ENCODE measurements at regions not wholly inside any gene's neighbourhood (a gene's known extent, or its start where the extent isn't known, plus 50 kb on each side); places are given as distances from the start of the nearest gene placed in this dataset.
A peak's percentile ranks its signal among the peaks of the same experiment; 100 is the strongest.

DNA sequence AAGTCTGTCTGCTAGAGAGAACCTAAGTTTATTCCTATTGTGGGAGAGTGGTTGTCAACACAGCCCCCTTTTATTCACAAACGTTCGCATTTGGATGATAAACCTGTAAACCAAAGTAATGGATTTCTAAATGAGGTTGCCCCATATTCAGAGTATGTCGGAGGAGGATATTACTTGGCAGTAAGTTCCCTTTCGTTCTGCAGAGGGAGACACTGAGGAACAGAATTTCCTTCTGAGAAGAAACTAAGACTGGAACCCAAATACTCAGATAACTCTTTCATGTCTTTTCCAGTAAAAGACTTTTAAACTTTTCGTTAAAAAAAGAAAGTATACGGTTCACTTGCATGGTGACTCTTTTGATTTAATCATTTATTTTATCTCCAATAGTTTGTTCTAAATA, 754.6 kb upstream of the MMS22L start:
- H3K27me3 Mint-ChIP-seq (ENCODE audit: insufficient read depth): peaks cover 4% of the 10 kb centered on the region
- H3K4me3 ChIP-seq (ENCODE audit: low read length): no peak overlapping the region
- DNase-seq: no peak
- H3K27me3 ChIP-seq (ENCODE audit: control insufficient read depth, insufficient read depth, low read length, poor library complexity, severe bottlenecking): no peaks in the 10 kb centered on the region
- no peaks in the 10 kb centered on the region for H3K9me3 Mint-ChIP-seq
- H3K36me3 ChIP-seq (ENCODE audit: control insufficient read depth, insufficient read depth, low read length): no peaks in the 10 kb centered on the region
- H3K9ac ChIP-seq (ENCODE audit: extremely low read depth, low read length, poor library complexity, severe bottlenecking): no peak overlapping the region
- WGBS, 2 experiments (ENCODE audit: insufficient coverage in 1 of 2, insufficient read length in 1 of 2): 75 to 94% methylated on average over 4 to 6 of the region's 6 CpGs
- no peak overlapping the region for H3K4me3 Mint-ChIP-seq
- no peaks in the 10 kb centered on the region for H3K9me3 ChIP-seq (ENCODE audit: control insufficient read depth, low read length)
- TF ChIP-seq, protein P1, sequence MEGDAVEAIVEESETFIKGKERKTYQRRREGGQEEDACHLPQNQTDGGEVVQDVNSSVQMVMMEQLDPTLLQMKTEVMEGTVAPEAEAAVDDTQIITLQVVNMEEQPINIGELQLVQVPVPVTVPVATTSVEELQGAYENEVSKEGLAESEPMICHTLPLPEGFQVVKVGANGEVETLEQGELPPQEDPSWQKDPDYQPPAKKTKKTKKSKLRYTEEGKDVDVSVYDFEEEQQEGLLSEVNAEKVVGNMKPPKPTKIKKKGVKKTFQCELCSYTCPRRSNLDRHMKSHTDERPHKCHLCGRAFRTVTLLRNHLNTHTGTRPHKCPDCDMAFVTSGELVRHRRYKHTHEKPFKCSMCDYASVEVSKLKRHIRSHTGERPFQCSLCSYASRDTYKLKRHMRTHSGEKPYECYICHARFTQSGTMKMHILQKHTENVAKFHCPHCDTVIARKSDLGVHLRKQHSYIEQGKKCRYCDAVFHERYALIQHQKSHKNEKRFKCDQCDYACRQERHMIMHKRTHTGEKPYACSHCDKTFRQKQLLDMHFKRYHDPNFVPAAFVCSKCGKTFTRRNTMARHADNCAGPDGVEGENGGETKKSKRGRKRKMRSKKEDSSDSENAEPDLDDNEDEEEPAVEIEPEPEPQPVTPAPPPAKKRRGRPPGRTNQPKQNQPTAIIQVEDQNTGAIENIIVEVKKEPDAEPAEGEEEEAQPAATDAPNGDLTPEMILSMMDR (conservative IDR thresholded peaks at IDR 0.05): peak; percentile 72
- H3K4me1 Mint-ChIP-seq: peaks cover 24% of the 10 kb centered on the region
- peaks cover 3% of the 10 kb centered on the region for H3K4me1 ChIP-seq (ENCODE audit: control insufficient read depth, insufficient read depth, low read length)
- no peak overlapping the region for H3K27ac Mint-ChIP-seq
- H3K27ac ChIP-seq (ENCODE audit: low read depth, low read length): no peak overlapping the region
- no peaks in the 10 kb centered on the region for H3K36me3 Mint-ChIP-seq (ENCODE audit: low read depth)

DNA sequence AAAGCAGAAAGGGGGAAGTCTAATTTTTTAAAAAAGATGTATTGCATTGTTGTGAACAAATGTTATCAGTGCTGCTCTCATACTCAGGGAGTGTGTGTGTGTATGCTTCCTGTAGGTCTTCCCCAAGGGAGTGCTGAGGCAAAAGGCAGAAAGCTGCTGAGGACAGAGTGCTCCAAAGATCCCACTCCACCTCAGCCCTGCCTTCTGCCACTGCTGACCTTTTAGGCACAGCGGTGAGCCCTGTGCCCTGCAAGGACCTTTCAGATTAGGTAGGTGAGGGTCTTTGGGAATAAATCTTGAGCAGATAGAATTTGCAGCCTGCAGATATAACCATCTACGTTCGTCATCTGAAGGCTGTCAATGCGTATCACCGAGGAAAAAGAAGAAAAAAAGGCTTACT, 756.4 kb upstream of the MMS22L start:
- H3K27me3 ChIP-seq (ENCODE audit: control insufficient read depth, insufficient read depth, low read length, poor library complexity, severe bottlenecking): no peaks in the 10 kb centered on the region
- no peaks in the 10 kb centered on the region for H3K36me3 ChIP-seq (ENCODE audit: control insufficient read depth, insufficient read depth, low read length)
- TF ChIP-seq, protein P1 (conservative IDR thresholded peaks at IDR 0.05): no peak
- peaks cover 3% of the 10 kb centered on the region for H3K4me1 ChIP-seq (ENCODE audit: control insufficient read depth, insufficient read depth, low read length)
- 51 to 63% methylated on average over 4 to 5 of the region's 5 CpGs for WGBS, 2 experiments (ENCODE audit: insufficient coverage in 1 of 2, insufficient read length in 1 of 2)
- H3K9me3 Mint-ChIP-seq: no peaks in the 10 kb centered on the region
- peaks cover 24% of the 10 kb centered on the region for H3K4me1 Mint-ChIP-seq
- no peaks in the 10 kb centered on the region for H3K36me3 Mint-ChIP-seq (ENCODE audit: low read depth)
- DNase-seq: peak; percentile 65
- H3K27me3 Mint-ChIP-seq (ENCODE audit: insufficient read depth): peaks cover 4% of the 10 kb centered on the region
- H3K4me3 Mint-ChIP-seq: no peak overlapping the region
- no peak overlapping the region for H3K4me3 ChIP-seq (ENCODE audit: low read length)
- H3K9me3 ChIP-seq (ENCODE audit: control insufficient read depth, low read length): no peaks in the 10 kb centered on the region
- peak overlapping the region; percentile 89 for H3K27ac Mint-ChIP-seq
- peak overlapping the region; percentile 25 for H3K27ac ChIP-seq (ENCODE audit: low read depth, low read length)
- H3K9ac ChIP-seq (ENCODE audit: extremely low read depth, low read length, poor library complexity, severe bottlenecking): no peak overlapping the region

DNA sequence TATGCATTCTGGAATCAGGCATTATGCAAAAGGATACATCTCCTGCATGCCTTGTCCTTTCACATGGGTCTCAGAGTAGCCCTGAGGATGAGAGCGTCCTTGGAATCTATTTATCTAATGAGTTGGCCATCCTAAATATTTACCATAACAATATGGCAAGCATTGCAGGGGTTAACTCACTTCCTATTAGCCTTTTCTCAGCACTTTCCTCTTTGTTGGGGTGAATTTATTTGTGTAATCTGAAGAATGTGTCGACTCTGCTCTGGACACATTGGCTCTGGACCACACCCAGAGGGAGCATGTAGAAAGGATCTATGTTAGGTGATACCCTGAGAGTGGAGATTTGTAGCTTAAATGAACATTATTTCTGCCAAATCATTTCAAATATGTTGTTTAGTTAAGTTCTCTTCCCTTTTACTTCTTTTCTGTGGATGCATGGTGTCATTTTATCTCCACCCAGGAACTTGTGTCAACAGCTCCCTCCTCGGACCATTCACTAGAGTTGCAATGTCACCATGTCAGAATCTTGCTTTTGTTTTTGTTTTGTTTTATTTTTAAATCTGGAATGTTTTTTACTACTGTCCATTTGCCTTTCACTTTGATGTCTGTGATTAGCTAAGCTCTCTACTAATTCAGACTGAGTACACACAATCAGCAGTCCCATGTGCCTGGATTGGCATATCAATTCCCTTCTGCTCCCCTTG, 757.0 kb upstream of the MMS22L start:
- peak overlapping the region; percentile 70 for H3K27ac Mint-ChIP-seq
- H3K4me1 Mint-ChIP-seq: peaks cover 29% of the 10 kb centered on the region
- no peak overlapping the region for H3K4me3 Mint-ChIP-seq

More for the DNA sequence above, 757.0 kb upstream of the MMS22L start:
- Mint-ChIP-seq H3K36me3 (ENCODE audit: low read depth) (no peaks in the 10 kb centered on the region), H3K9me3 (no peaks in the 10 kb centered on the region), H3K27me3 (ENCODE audit: insufficient read depth) (peaks cover 4% of the 10 kb centered on the region)
- WGBS, 2 experiments (ENCODE audit: insufficient coverage in 1 of 2, insufficient read length in 1 of 2): 30 to 45% methylated on average over 2 to 3 of the region's 3 CpGs
- H3K4me3 ChIP-seq (ENCODE audit: low read length): no peak overlapping the region
- H3K9me3 ChIP-seq (ENCODE audit: control insufficient read depth, low read length): no peaks in the 10 kb centered on the region
- DNase-seq: peak; percentile 60
- TF ChIP-seq, protein P1 (conservative IDR thresholded peaks at IDR 0.05): peak; percentile 68
- no peaks in the 10 kb centered on the region for H3K27me3 ChIP-seq (ENCODE audit: control insufficient read depth, insufficient read depth, low read length, poor library complexity, severe bottlenecking)
- H3K4me1 ChIP-seq (ENCODE audit: control insufficient read depth, insufficient read depth, low read length): peaks cover 3% of the 10 kb centered on the region
- peak overlapping the region; percentile 69 for H3K27ac ChIP-seq (ENCODE audit: low read depth, low read length)
- H3K9ac ChIP-seq (ENCODE audit: extremely low read depth, low read length, poor library complexity, severe bottlenecking): no peak overlapping the region
- no peaks in the 10 kb centered on the region for H3K36me3 ChIP-seq (ENCODE audit: control insufficient read depth, insufficient read depth, low read length)
